ENCODE measurements at regions not wholly inside any gene's neighbourhood (a gene's known extent, or its start where the extent isn't known, plus 50 kb on each side); places are given as distances from the start of the nearest gene placed in this dataset.
"Not testable (repeated sequence)": the region's sequence is repeated elsewhere in the genome, so short reads cannot be mapped to it uniquely, and the experiment has no call there.

DNA sequence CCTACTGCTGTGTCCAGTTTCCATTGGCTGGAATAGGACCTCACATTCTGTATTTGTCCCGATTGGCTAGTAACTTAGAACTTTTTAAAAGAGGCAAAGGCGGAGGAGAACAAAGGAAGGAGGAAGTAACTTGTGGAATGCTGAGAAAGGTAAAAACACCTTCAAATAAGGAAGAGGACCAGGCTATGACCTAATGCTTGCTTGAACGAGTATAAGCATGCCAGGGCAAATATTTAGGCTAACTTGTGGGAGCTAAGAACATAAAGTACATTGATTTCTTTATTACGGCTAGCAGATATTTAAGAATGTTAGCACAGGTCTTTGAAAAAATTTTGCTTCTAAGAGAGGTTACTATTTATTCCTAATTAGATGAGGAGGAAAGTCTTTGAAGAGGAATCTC, 214.5 kb upstream of the CENPE start:
- H3K36me3 Mint-ChIP-seq, H3K4me3 Mint-ChIP-seq: not testable (repeated sequence)

DNA sequence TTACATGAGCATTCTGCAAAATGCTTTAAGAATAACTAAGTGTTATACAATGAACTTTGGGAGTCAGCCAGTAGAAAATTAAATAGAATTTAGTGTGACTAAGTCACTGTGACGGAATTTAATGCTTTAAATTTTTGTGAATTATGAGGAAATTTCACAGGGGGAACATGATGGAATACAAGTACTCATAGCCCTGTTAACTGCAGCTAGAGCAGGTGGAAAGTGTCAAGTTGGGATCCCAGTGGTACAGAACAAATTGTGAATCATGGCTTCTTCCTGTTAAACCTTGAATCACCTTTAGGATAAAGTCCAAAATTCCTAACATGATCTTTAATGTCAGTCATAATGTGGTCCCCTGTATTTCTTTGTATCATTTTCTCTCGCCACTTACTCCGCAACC, 212.2 kb upstream of the CENPE start:
- no peak overlapping the region for H3K4me3 ChIP-seq (ENCODE audit: low read depth, low read length)
- no peaks in the 10 kb centered on the region for H3K4me1 ChIP-seq (ENCODE audit: control insufficient read depth, insufficient read depth, low read length, poor library complexity, severe bottlenecking)
- H3K9me3 ChIP-seq (ENCODE audit: control insufficient read depth in 2 of 2, low read length in 2 of 2), result no peaks in the 10 kb centered on the region
- H3K9me3 Mint-ChIP-seq, result no peaks in the 10 kb centered on the region
- no peaks in the 10 kb centered on the region for H3K27me3 Mint-ChIP-seq
- H3K4me1 Mint-ChIP-seq, result no peaks in the 10 kb centered on the region
- ATAC-seq (ENCODE audit: low read depth in 2 of 2), result no peak
- no peaks in the 10 kb centered on the region for H3K36me3 ChIP-seq (ENCODE audit: control insufficient read depth, insufficient read depth, low read length)
- H3K27me3 ChIP-seq (ENCODE audit: control insufficient read depth, insufficient read depth, low read length), result peaks cover 2% of the 10 kb centered on the region
- H3K4me3 Mint-ChIP-seq, result no peak overlapping the region
- no peak overlapping the region for H3K27ac ChIP-seq (ENCODE audit: insufficient read depth, low read length, poor library complexity, severe bottlenecking)
- H3K36me3 Mint-ChIP-seq, result no peaks in the 10 kb centered on the region
- H3K27ac Mint-ChIP-seq, result no peak overlapping the region
- no peak for DNase-seq

More for the DNA sequence above, 214.5 kb upstream of the CENPE start:
- not testable (repeated sequence) for DNase-seq; H3K36me3 ChIP-seq (ENCODE audit: control insufficient read depth, insufficient read depth, low read length); H3K27ac ChIP-seq (ENCODE audit: insufficient read depth, low read length, poor library complexity, severe bottlenecking); H3K4me3 ChIP-seq (ENCODE audit: low read depth, low read length); H3K4me1 ChIP-seq (ENCODE audit: control insufficient read depth, insufficient read depth, low read length, poor library complexity, severe bottlenecking); ATAC-seq (ENCODE audit: low read depth in 2 of 2); H3K27me3 ChIP-seq (ENCODE audit: control insufficient read depth, insufficient read depth, low read length); H3K9me3 Mint-ChIP-seq; H3K9me3 ChIP-seq (ENCODE audit: control insufficient read depth in 2 of 2, low read length in 2 of 2); H3K27me3 Mint-ChIP-seq; H3K27ac Mint-ChIP-seq; H3K4me1 Mint-ChIP-seq

GRCh38 chr4:103405415-103405814, 207.3 kb upstream of the CENPE start:
- no peaks in the 10 kb centered on the region for H3K4me1 ChIP-seq (ENCODE audit: control insufficient read depth, insufficient read depth, low read length, poor library complexity, severe bottlenecking)
- Mint-ChIP-seq H3K4me1 (no peaks in the 10 kb centered on the region), H3K9me3 (peaks cover 0 to 2% (median 0%) of the 10 kb centered on the region in 7 donors), H3K36me3 (no peaks in the 10 kb centered on the region), H3K4me3 (no peak overlapping the region), H3K27me3 (no peaks in the 10 kb centered on the region), H3K27ac (no peak overlapping the region)
- H3K36me3 ChIP-seq (ENCODE audit: control insufficient read depth, insufficient read depth, low read length), result no peaks in the 10 kb centered on the region
- DNase-seq (no peak), ATAC-seq (ENCODE audit: low read depth in 2 of 2) (no peak)
- no peaks in the 10 kb centered on the region for H3K9me3 ChIP-seq (ENCODE audit: control insufficient read depth in 2 of 2, low read length in 2 of 2)
- H3K27ac ChIP-seq (ENCODE audit: insufficient read depth, low read length, poor library complexity, severe bottlenecking), result no peak overlapping the region
- H3K4me3 ChIP-seq (ENCODE audit: low read depth, low read length), result no peak overlapping the region
- peaks cover 3% of the 10 kb centered on the region for H3K27me3 ChIP-seq (ENCODE audit: control insufficient read depth, insufficient read depth, low read length)

DNA sequence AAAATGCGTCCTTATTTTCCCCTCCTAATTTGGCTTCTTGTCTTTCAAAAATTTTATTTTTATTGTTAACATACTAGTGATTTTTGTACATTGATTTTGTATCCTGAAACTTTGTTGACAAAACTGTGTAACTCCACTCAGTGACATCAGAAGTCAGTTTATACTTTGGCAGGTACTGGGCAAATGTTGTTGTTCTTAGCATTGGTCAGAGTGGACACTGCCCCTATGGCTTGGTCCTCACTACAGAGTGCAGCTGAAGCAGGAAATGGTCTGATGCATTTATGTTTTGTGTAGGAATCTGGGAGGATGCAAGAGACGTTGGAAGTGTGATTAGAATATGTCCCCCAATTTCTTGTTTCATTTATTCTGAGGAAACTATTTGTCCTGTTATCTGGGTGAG, 205.5 kb upstream of the CENPE start:
- DNase-seq (no peak), ATAC-seq (ENCODE audit: low read depth in 2 of 2) (no peak)
- no peak overlapping the region for H3K4me3 ChIP-seq (ENCODE audit: low read depth, low read length)
- Mint-ChIP-seq H3K27me3 (no peaks in the 10 kb centered on the region), H3K36me3 (no peaks in the 10 kb centered on the region), H3K4me1 (no peaks in the 10 kb centered on the region), H3K9me3 (peaks cover 0 to 4% (median 0%) of the 10 kb centered on the region in 7 donors), H3K4me3 (no peak overlapping the region), H3K27ac (no peak overlapping the region)
- no peaks in the 10 kb centered on the region for H3K9me3 ChIP-seq (ENCODE audit: control insufficient read depth in 2 of 2, low read length in 2 of 2)
- no peaks in the 10 kb centered on the region for H3K4me1 ChIP-seq (ENCODE audit: control insufficient read depth, insufficient read depth, low read length, poor library complexity, severe bottlenecking)
- H3K27ac ChIP-seq (ENCODE audit: insufficient read depth, low read length, poor library complexity, severe bottlenecking), result no peak overlapping the region
- H3K27me3 ChIP-seq (ENCODE audit: control insufficient read depth, insufficient read depth, low read length), result peaks cover 3% of the 10 kb centered on the region
- no peaks in the 10 kb centered on the region for H3K36me3 ChIP-seq (ENCODE audit: control insufficient read depth, insufficient read depth, low read length)

DNA sequence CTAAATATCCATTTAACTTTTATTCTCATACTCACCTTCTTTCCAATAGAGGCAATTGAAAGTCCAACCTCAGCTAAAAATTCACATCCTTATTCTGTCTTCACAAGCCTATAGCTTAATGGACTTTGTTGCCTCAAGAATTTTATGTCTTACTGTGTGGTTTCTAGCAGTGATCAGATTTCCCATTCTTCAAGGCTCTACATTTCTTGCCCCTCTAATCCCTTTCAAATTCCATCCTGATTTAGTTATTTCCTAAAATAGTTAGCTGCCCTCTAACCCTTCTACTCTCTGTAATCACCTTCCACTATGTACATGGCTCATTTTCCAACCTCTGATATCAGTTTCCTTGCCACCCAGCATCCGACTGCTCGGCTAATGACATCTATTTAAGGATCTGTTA, 204.1 kb upstream of the CENPE start:
- H3K4me3 ChIP-seq (ENCODE audit: low read depth, low read length), result no peak overlapping the region
- Mint-ChIP-seq H3K36me3 (no peaks in the 10 kb centered on the region), H3K27me3 (peaks cover 1% of the 10 kb centered on the region), H3K4me1 (no peaks in the 10 kb centered on the region), H3K9me3 (peaks cover 0 to 4% (median 0%) of the 10 kb centered on the region in 7 donors), H3K4me3 (no peak overlapping the region), H3K27ac (no peak overlapping the region)
- no peak for DNase-seq
- H3K27ac ChIP-seq (ENCODE audit: insufficient read depth, low read length, poor library complexity, severe bottlenecking), result no peak overlapping the region
- no peak for ATAC-seq (ENCODE audit: low read depth in 2 of 2)
- no peaks in the 10 kb centered on the region for H3K4me1 ChIP-seq (ENCODE audit: control insufficient read depth, insufficient read depth, low read length, poor library complexity, severe bottlenecking)
- H3K9me3 ChIP-seq (ENCODE audit: control insufficient read depth in 2 of 2, low read length in 2 of 2), result no peaks in the 10 kb centered on the region
- peaks cover 3% of the 10 kb centered on the region for H3K27me3 ChIP-seq (ENCODE audit: control insufficient read depth, insufficient read depth, low read length)
- no peaks in the 10 kb centered on the region for H3K36me3 ChIP-seq (ENCODE audit: control insufficient read depth, insufficient read depth, low read length)

GRCh38 chr4:103400405-103400804, 202.3 kb upstream of the CENPE start:
- Mint-ChIP-seq H3K36me3 (no peaks in the 10 kb centered on the region), H3K4me1 (no peaks in the 10 kb centered on the region), H3K27ac (no peak overlapping the region), H3K27me3 (peaks cover 4% of the 10 kb centered on the region), H3K9me3 (peaks cover 0 to 9% (median 0%) of the 10 kb centered on the region in 7 donors), H3K4me3 (no peak overlapping the region)
- Histone ChIP-seq H3K27ac (ENCODE audit: insufficient read depth, low read length, poor library complexity, severe bottlenecking) (no peak overlapping the region), H3K4me1 (ENCODE audit: control insufficient read depth, insufficient read depth, low read length, poor library complexity, severe bottlenecking) (no peaks in the 10 kb centered on the region), H3K27me3 (ENCODE audit: control insufficient read depth, insufficient read depth, low read length) (peaks cover 1% of the 10 kb centered on the region), H3K4me3 (ENCODE audit: low read depth, low read length) (no peak overlapping the region), H3K9me3 (ENCODE audit: control insufficient read depth in 2 of 2, low read length in 2 of 2) (no peaks in the 10 kb centered on the region), H3K36me3 (ENCODE audit: control insufficient read depth, insufficient read depth, low read length) (no peaks in the 10 kb centered on the region)
- DNase-seq, result no peak
- no peak for ATAC-seq (ENCODE audit: low read depth in 2 of 2)

GRCh38 chr4:103397541-103397940, 199.4 kb upstream of the CENPE start:
- Mint-ChIP-seq H3K4me3 (no peak overlapping the region), H3K27ac (no peak overlapping the region), H3K9me3 (peaks cover 0 to 9% (median 0%) of the 10 kb centered on the region in 7 donors), H3K36me3 (no peaks in the 10 kb centered on the region), H3K27me3 (peaks cover 4% of the 10 kb centered on the region), H3K4me1 (no peaks in the 10 kb centered on the region)
- ATAC-seq (ENCODE audit: low read depth in 2 of 2) (no peak), DNase-seq (no peak)
- no peaks in the 10 kb centered on the region for H3K9me3 ChIP-seq (ENCODE audit: control insufficient read depth in 2 of 2, low read length in 2 of 2)
- H3K27ac ChIP-seq (ENCODE audit: insufficient read depth, low read length, poor library complexity, severe bottlenecking), result no peak overlapping the region
- no peaks in the 10 kb centered on the region for H3K36me3 ChIP-seq (ENCODE audit: control insufficient read depth, insufficient read depth, low read length)
- no peak overlapping the region for H3K4me3 ChIP-seq (ENCODE audit: low read depth, low read length)
- peaks cover 1% of the 10 kb centered on the region for H3K27me3 ChIP-seq (ENCODE audit: control insufficient read depth, insufficient read depth, low read length)
- H3K4me1 ChIP-seq (ENCODE audit: control insufficient read depth, insufficient read depth, low read length, poor library complexity, severe bottlenecking), result no peaks in the 10 kb centered on the region

DNA sequence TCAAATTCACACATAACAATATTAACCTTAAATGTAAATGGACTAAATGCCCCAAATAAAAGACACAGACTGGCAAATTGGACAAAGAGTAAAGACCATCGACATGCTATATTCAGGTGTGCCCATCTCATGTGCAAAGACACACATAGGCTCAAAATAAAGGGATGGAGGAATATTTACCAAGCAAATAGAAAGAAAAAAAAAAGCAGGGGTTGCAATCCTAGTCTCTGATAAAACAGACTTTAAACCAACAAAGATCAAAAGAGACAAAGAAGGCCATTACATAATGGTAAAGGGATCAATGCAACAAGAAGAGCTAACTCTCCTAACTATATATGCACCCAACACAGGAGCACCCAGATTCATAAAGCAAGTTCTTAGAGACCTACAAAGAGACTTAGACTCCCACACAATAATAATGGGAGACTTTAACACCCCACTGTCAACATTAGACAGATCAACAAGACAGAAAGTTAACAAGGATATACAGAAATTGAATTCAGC, 189.4 kb upstream of the CENPE start:
- H3K36me3 Mint-ChIP-seq; H3K36me3 ChIP-seq (ENCODE audit: control insufficient read depth, insufficient read depth, low read length); H3K27me3 Mint-ChIP-seq; H3K27ac Mint-ChIP-seq; H3K4me1 Mint-ChIP-seq; ATAC-seq (ENCODE audit: low read depth in 2 of 2); H3K4me3 Mint-ChIP-seq; H3K27ac ChIP-seq (ENCODE audit: insufficient read depth, low read length, poor library complexity, severe bottlenecking); H3K4me3 ChIP-seq (ENCODE audit: low read depth, low read length); H3K27me3 ChIP-seq (ENCODE audit: control insufficient read depth, insufficient read depth, low read length); H3K9me3 ChIP-seq (ENCODE audit: control insufficient read depth in 2 of 2, low read length in 2 of 2); H3K4me1 ChIP-seq (ENCODE audit: control insufficient read depth, insufficient read depth, low read length, poor library complexity, severe bottlenecking); DNase-seq: not testable (repeated sequence)
- H3K9me3 Mint-ChIP-seq, result peaks cover 4 to 16% (median 5%) of the 10 kb centered on the region in 7 donors

All from CD4-positive, CD25-positive, alpha-beta regulatory T cell (primary cell).